GM18498 (cell line): ENCODE measurements at regions not wholly inside any gene's neighbourhood (a gene's known extent, or its start where the extent isn't known, plus 50 kb on each side); places are given as distances from the start of the nearest gene placed in this dataset.
A peak's percentile ranks its signal among the peaks of the same experiment; 100 is the strongest.

ENCODE experiments used
- ATAC-seq: cut with Tn5 transposase; IDR thresholded peaks from one replicate; pipeline ENCODE4 v1.9.1; 2021; ENCODE audit warnings: mild to moderate bottlenecking, moderate library complexity; ENCODE audit not compliant: unreplicated experiment

- peak; percentile 89 for ATAC-seq
Measured at GRCh38 chr6:40912158-40912946, 126.7 kb downstream of the UNC5CL start.

GRCh38 chr6:40910260-40910893 is 128.6 kb downstream of the UNC5CL start:
- no peak for ATAC-seq

GRCh38 chr6:40909811-40910210 is 129.2 kb downstream of the UNC5CL start:
- no peak for ATAC-seq

GRCh38 chr6:40907198-40907701 is 131.8 kb downstream of the UNC5CL start:
- no peak for ATAC-seq

DNA sequence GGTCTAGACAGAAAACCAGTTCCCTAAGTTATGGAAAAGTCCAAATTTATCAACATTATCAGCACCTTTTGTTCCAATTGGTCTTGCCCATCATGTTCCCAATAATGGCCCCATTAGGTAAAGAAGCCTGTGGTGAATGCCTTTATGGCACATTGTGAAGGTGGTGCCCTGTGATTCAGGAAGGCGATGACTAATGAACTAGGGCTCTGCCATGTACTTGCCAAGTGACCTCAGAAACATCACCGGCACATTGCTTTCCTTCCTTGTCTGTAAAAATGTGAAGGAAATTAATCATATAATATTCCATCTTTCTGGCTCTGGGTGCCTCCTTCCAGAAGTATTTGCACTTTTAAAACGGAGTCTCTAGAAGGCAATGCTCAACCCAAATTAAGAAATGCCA is 132.3 kb downstream of the UNC5CL start:
- ATAC-seq, result no peak

DNA sequence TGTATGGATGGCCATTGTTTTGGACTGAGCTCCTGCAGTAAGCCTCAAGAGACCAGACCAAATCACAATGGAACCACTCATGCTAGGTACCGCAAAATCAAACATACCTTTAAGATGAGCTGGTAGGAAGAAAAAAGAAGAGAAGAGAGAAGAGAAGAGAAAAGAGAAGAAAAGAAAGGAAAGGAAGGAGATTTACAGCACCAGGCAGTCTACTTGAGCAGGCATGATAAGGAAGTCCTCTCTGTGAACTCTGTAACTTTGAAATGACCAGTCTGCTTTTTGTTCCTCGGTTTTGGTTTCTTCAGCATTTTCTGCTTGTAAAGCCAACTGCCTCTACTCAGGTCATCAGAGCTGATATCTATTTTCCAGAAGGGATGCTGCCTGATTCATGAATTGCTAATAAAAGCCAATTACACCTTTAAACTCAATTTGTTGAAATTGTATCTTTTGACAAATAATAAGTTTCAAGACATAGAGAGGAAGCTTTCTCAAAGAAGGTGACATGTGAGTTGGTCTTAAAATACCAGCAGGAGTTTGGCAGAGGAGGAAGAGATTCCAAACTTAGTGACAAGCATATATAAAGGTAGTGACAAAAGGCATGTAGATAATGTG is 134.3 kb downstream of the UNC5CL start:
- ATAC-seq, result no peak

DNA sequence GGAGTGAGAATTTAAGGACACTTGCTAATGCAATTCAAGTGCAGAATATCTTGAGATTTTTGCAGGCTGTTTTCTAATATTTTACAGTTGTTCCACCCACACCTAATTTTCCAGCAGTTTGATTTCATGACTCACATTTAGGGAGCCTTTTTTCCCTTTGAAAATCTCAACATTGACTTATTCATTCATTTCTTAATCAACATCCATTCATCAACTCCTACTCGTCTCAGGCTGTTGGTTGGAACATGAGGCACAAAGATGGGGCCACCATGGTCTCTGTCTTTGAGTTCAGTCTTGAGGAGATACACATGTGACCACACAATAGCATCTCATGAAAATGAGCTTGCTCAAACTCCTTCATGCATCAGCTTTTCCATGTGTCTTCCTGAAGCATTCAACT is 135.6 kb downstream of the UNC5CL start:
- no peak for ATAC-seq

DNA sequence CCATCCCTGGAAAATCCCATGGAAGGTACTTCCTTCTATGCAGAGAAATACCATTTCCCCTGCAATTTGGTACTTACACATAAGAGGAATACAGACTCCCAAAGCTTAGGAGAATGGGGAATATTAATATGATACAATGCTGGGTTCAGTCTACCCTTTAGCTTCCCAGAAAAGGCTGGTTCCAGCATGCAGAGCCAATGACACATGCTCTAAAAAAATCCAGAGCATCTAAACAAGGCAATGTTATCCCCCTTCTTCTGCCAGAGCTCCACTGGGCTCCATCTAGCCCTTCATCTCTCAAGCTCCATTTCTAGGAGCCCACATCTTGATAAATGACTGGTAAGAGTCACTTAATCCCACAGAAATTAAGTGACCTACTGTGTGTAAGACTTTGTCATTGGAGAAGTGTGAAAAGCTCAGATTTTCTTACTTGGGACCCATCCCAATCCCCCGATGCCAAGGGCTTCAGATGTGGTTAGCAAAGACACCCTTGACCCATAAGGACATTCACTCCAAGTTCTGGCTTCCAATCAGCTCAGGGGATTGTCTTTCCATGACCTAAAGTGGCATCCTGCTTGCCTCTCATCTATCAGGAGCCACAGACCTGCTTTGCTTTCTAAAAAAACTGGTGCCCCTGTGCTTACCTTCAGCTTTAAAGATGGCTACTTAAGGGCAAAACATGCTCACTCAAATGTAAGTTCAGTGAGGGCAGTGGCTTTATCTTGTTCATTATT is 137.5 kb downstream of the UNC5CL start:
- no peak for ATAC-seq

- ATAC-seq, result no peak
Measured at GRCh38 chr6:40900791-40901190, 138.2 kb downstream of the UNC5CL start.

- ATAC-seq, result no peak
Measured at GRCh38 chr6:40899684-40900155, 139.3 kb downstream of the UNC5CL start.

GRCh38 chr6:40898073-40898472 is 140.9 kb downstream of the UNC5CL start:
- no peak for ATAC-seq

- ATAC-seq, result no peak
Measured at GRCh38 chr6:40897390-40898003, 141.5 kb downstream of the UNC5CL start.

DNA sequence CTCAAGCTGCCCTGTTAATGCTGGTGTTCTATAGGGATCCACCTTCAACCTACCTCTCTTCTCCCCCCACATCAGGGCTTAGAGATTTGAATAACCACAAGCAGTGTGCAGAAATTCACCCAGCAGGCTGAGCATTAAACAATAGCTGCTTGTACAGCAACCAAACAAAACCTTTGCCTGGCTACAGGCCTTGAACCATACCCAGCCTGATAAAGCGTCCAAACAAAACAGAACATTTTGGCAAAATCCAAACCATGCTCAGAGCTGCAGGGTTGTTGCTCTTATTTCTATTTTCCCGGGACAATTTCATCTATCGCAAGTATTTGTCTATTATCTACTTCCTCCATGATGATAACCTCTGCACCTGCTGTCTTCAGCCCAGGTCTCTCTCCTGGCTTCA is 142.3 kb downstream of the UNC5CL start:
- ATAC-seq, result no peak

DNA sequence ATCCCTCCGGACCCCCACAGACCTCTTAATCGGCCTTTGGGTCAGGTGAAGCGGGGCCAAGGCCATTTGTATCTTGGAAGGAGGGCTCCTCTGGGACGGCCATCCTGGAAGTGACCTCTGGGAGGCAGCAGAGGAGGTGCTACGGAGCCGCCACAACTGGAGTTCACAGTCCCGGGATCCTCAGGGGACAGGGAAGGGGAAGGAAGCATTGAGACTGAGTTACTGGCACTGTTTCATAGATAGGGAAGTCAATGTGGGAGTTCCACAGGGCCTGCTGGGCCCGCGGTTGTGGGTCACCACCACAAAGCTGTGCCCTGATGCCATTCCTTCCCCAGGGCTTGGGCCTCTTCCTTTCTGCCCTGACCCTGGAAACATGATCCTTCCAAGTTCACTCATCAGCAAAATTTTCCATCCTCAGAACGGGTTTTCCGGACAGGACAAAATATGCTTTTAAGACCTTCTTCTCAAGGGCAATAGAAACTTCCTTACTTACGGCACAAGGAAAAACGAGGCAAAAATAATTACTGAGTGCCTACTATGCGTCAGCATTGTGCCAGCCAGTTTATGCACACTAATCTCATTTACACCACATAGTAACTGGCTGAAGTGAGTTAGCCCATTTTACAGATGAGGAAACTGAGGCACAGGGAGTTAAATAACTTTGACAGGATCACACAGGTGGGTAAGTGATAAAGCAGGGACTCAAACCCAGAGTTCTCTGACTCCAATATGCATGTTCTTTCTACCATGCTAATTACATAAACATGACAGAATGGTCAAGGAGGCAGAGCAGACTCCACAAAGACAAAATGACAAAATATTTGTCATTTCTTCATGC is 143.8 kb downstream of the UNC5CL start:
- ATAC-seq, result no peak

DNA sequence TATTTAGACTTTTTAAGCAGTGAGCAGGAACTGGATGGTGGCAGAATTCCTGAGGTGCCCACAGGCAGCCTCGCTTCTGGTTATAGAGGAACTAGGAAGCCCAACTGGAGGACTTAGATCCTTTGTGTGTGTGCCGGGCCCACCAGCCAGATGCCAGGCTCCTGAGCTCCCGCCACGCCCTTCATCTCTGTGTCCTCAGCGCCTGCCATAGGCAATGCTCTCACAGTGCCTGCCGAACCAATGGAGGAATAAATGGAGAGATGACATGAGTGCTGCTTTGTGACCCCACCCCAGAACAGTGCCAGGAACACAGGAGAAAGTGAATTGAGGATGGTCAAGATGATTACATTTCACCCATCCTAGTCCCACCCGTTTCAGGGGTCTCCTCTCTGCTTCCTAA is 146.0 kb downstream of the UNC5CL start:
- no peak for ATAC-seq

DNA sequence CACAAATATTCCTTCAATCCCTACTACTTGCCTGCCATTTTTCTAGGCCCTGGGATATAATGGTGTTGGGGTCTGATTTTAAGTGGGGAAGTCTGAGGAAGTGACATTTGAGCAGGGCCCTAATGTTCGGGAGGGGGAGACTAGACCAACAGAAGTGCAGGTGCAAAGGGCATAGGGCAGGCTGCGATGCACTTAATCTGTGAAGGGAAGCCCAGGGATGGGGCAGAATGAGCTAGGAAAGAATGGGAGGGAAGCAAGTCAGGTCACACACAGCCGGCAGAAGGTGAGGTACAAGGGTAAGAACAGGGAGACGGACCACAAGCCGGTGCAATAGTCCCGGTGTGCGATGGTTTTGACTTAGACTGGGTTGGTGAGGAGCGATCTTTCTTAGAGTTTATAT is 146.8 kb downstream of the UNC5CL start:
- no peak for ATAC-seq

- no peak for ATAC-seq
Measured at GRCh38 chr6:40891686-40892085, 147.3 kb downstream of the UNC5CL start.

DNA sequence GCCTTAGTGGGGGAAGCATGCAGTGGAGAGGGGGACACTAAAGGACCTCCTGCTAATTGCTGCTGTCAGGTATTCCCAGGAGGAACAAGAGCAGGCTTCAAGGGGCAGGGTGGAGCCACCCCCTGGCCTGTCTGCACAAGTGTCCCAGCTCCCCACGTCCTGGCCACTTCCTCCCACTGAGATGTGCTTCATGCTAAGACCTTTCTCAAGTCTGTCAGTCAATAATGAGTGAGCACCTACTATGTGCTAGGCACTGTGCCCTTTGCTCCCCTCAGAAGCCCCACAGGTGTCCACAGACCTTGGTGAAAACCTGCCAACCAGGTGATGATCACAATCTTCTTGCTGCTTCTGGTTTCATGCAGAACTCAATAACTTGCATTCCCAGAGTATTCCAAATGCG is 147.9 kb downstream of the UNC5CL start:
- no peak for ATAC-seq

DNA sequence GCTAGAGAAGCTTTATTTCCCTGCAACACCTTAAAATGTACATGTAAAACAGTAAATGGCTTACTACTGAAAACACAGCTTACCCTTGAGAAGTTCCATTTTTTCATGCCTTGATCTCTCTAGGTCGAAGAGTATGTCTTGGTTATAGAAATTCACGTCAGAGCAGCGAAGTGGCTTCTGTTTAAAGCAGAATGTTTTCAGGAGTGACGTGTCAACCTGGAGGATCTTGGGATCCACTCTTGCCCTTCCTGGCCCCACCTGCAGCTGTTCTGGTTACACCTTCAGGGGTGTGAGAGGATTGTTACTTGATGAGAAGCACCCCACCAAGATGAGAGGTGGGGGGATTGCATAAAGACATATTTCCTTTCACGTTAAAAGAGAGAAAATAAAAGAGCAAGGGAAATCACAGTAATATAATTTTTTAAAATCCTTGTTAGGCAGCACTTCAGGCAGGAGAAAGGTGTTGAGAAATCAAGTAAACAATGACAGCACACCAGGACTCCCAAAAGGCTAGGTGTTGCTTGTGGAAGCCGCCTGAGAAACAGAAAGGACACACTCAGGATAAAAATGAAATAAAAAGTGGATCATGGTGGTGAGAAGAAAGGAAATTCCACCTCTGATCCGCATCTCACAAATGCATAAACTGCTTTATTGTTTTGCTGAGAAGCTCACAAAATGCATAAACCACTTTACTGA is 149.7 kb downstream of the UNC5CL start:
- ATAC-seq, result no peak
